ENCODE measurements at regions not wholly inside any gene's neighbourhood (a gene's known extent, or its start where the extent isn't known, plus 50 kb on each side); places are given as distances from the start of the nearest gene placed in this dataset.

DNA sequence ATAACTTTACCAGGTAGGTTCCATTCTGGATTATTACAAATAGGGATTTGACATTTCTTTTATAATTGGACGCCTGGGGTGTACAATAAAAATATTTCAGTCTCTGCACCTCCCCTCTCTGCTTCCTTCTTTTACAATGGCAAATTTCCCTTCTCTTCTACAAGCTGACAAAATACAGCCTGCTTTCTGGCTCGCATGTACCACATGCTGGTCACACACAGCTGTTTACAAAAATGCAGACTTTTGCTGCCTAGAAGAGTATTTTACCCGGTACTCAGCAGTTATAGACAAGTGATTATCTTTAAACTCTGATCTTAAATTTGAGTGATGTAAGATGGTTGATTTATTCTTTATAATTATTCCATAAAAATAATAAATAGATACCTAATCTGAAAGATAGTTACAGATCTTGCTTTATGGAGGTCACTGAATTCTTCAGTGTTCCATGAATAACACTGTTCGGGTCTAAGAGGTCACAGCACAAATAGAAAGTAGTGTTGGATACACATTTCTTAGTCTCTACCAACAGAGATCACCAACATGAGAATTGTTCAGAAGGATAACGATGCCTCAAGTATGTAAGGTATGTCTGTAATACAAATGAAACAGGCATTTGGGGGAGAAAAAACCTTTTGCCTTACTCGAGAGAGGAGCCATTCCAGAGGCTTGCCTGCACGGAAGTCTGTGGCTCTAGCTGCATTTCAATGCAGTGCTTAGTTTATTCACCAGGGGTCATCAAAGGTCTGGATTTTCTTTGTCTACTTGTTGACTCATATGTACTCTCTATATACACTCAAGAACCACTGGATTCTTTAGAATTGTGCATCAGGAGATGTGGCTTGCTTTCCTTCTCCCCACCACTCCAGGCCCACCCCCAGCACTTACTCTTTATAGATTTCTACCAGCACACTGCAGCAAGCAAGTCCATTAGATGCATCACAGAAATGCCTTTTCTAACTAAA, 206.6 kb upstream of the RFX3 start:
- peak overlapping the region in 1 of 2 experiments; percentile 33; a peak in 1 of 4 replicates for H3K4me3 ChIP-seq (ENCODE audit: low read depth in 2 of 2, low read length in 1 of 2)
- ChIA-PET CTCF (interaction anchor here (0.6 to 5.3 kb wide), 34 partner anchors 9 to 1794 kb away, joined by 3 to 50 read pairs (median 4); no protein-coding TSS in a partner anchor), POLR2A (interaction anchor here (0.7 kb wide), 1 partner anchor 492 kb away, joined by 3 read pairs; no protein-coding TSS in a partner anchor)
- no peaks in the 10 kb centered on the region for H3K79me2 ChIP-seq (ENCODE audit: insufficient read depth)
- peak overlapping the region; percentile 32; the same call in 1 of the 2 replicates for H3K4me2 ChIP-seq
- no peaks in the 10 kb centered on the region for H3K9me3 ChIP-seq
- H3F3A ChIP-seq (replicated peaks; ENCODE audit: insufficient read depth), result no peaks in the 10 kb centered on the region
- 48% methylated on average over 7 of the region's 7 CpGs for WGBS (ENCODE audit: low lambda C conversion rate)
- H3K27me3 ChIP-seq (ENCODE audit: insufficient read depth), result no peaks in the 10 kb centered on the region
- no peaks in the 10 kb centered on the region for H4K20me1 ChIP-seq (ENCODE audit: insufficient read depth)
- peak; percentile 98 for TF ChIP-seq RAD21 (IDR thresholded peaks at IDR 0.05; ENCODE audit: low read length)
- TF ChIP-seq GATA2 (CRISPR knock-in tag; IDR thresholded peaks at IDR 0.05), result no peak
- TF ChIP-seq SMC3 (IDR thresholded peaks at IDR 0.05; ENCODE audit: low read depth, low read length), result peak; percentile 95
- TF ChIP-seq TEAD4 (IDR thresholded peaks at IDR 0.05; ENCODE audit: borderline replicate concordance, insufficient read depth), result no peak
- TF ChIP-seq, protein P1, sequence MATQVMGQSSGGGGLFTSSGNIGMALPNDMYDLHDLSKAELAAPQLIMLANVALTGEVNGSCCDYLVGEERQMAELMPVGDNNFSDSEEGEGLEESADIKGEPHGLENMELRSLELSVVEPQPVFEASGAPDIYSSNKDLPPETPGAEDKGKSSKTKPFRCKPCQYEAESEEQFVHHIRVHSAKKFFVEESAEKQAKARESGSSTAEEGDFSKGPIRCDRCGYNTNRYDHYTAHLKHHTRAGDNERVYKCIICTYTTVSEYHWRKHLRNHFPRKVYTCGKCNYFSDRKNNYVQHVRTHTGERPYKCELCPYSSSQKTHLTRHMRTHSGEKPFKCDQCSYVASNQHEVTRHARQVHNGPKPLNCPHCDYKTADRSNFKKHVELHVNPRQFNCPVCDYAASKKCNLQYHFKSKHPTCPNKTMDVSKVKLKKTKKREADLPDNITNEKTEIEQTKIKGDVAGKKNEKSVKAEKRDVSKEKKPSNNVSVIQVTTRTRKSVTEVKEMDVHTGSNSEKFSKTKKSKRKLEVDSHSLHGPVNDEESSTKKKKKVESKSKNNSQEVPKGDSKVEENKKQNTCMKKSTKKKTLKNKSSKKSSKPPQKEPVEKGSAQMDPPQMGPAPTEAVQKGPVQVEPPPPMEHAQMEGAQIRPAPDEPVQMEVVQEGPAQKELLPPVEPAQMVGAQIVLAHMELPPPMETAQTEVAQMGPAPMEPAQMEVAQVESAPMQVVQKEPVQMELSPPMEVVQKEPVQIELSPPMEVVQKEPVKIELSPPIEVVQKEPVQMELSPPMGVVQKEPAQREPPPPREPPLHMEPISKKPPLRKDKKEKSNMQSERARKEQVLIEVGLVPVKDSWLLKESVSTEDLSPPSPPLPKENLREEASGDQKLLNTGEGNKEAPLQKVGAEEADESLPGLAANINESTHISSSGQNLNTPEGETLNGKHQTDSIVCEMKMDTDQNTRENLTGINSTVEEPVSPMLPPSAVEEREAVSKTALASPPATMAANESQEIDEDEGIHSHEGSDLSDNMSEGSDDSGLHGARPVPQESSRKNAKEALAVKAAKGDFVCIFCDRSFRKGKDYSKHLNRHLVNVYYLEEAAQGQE (IDR thresholded peaks at IDR 0.05; ENCODE audit: low read depth, low read length), result no peak
- TF ChIP-seq JUND (IDR thresholded peaks at IDR 0.05), result peak; percentile 12; the same call in 1 of the 2 replicates
- TF ChIP-seq RFX5 (IDR thresholded peaks at IDR 0.05; ENCODE audit: low read length), result no peak
- TF ChIP-seq FOSL2 (IDR thresholded peaks at IDR 0.05; ENCODE audit: borderline replicate concordance, low read depth), result peak; percentile 23; the same call in 1 of the 2 replicates
- TF ChIP-seq NRF1 (IDR thresholded peaks at IDR 0.05; ENCODE audit: low read depth, low read length), result no peak
- TF ChIP-seq ELF1 (IDR thresholded peaks at IDR 0.05), result no peak
- TF ChIP-seq, protein P2, sequence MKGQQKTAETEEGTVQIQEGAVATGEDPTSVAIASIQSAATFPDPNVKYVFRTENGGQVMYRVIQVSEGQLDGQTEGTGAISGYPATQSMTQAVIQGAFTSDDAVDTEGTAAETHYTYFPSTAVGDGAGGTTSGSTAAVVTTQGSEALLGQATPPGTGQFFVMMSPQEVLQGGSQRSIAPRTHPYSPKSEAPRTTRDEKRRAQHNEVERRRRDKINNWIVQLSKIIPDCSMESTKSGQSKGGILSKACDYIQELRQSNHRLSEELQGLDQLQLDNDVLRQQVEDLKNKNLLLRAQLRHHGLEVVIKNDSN (IDR thresholded peaks at IDR 0.05; ENCODE audit: borderline replicate concordance, low read depth), result no peak
- TF ChIP-seq, protein P3, sequence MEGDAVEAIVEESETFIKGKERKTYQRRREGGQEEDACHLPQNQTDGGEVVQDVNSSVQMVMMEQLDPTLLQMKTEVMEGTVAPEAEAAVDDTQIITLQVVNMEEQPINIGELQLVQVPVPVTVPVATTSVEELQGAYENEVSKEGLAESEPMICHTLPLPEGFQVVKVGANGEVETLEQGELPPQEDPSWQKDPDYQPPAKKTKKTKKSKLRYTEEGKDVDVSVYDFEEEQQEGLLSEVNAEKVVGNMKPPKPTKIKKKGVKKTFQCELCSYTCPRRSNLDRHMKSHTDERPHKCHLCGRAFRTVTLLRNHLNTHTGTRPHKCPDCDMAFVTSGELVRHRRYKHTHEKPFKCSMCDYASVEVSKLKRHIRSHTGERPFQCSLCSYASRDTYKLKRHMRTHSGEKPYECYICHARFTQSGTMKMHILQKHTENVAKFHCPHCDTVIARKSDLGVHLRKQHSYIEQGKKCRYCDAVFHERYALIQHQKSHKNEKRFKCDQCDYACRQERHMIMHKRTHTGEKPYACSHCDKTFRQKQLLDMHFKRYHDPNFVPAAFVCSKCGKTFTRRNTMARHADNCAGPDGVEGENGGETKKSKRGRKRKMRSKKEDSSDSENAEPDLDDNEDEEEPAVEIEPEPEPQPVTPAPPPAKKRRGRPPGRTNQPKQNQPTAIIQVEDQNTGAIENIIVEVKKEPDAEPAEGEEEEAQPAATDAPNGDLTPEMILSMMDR (IDR thresholded peaks at IDR 0.05), result peak; percentile 87
- TF ChIP-seq RCOR1 (IDR thresholded peaks at IDR 0.05; ENCODE audit: low read length), result no peak
- no peak overlapping the region for H3K9ac ChIP-seq
- peak overlapping the region in 1 of 2 experiments; percentile 34; a peak in 1 of 4 replicates for H3K27ac ChIP-seq (ENCODE audit: low read depth in 2 of 2, low read length in 1 of 2)
- H3K9me2 ChIP-seq, result no peaks in the 10 kb centered on the region
- peak overlapping the region; percentile 79 for H2AFZ ChIP-seq (ENCODE audit: low read depth)
- DNase-seq, result peak; percentile 77
- H3K36me3 ChIP-seq (replicated peaks in 1 of 2; ENCODE audit: control insufficient read depth in 1 of 2, insufficient read depth in 2 of 2, low read length in 1 of 2), result no peaks in the 10 kb centered on the region
- H3K4me1 ChIP-seq (ENCODE audit: control insufficient read depth in 1 of 2, insufficient read depth in 2 of 2, low read depth in 1 of 2, low read length in 1 of 2), result peaks cover 0 to 4% of the 10 kb centered on the region in 2 experiments; a peak in 1 of 4 replicates

Data from SK-N-SH (cell line).